RWPE2 (cell line): ENCODE measurements at regions not wholly inside any gene's neighbourhood (a gene's known extent, or its start where the extent isn't known, plus 50 kb on each side); places are given as distances from the start of the nearest gene placed in this dataset.
"Not testable (repeated sequence)": the region's sequence is repeated elsewhere in the genome, so short reads cannot be mapped to it uniquely, and the experiment has no call there.

ENCODE experiments used
- ATAC-seq: fragments of 200-7000 bp; cut with Tn5 transposase; 3 replicates; pipeline ENCODE4 v1.9.1; 2021; ENCODE audit warnings: low read depth
- DNase-seq: peaks from one replicate; pipeline ENCODE4 v3.0.0-alpha.2; 2020; ENCODE audit warnings: low spot score
- H3K27ac ChIP-seq: fragments of 450-650 bp; 2 replicates; pipeline ENCODE4 v1.5.1; 2017; ENCODE audit warnings: mild to moderate bottlenecking; ENCODE audit not compliant: poor library complexity, severe bottlenecking
- H3K27me3 ChIP-seq: fragments of 250-450 bp; sonication (Bioruptor Pico); 2 replicates; pipeline ENCODE4 v1.5.1; 2021; ENCODE audit warnings: mild to moderate bottlenecking, moderate library complexity; ENCODE audit not compliant: insufficient read depth, poor library complexity, severe bottlenecking
- H3K36me3 ChIP-seq: fragments of 250-450 bp; sonication (Bioruptor Pico); 2 replicates; pipeline ENCODE4 v1.5.1; 2020; ENCODE audit warnings: low read depth, mild to moderate bottlenecking, moderate library complexity
- H3K4me1 ChIP-seq: fragments of 250-450 bp; sonication (Bioruptor Pico); 2 replicates; pipeline ENCODE4 v1.5.1; 2021; ENCODE audit warnings: mild to moderate bottlenecking, moderate library complexity; ENCODE audit not compliant: insufficient read depth, poor library complexity, severe bottlenecking
- H3K4me3 ChIP-seq: fragments of 250-450 bp; sonication (Bioruptor Pico); 2 replicates; pipeline ENCODE4 v1.5.1; 2021; ENCODE audit warnings: mild to moderate bottlenecking, moderate library complexity; ENCODE audit not compliant: severe bottlenecking
- H3K9me3 ChIP-seq: fragments of 250-450 bp; sonication (Bioruptor Pico); 2 replicates; pipeline ENCODE4 v1.5.1; 2021; ENCODE audit warnings: mild to moderate bottlenecking, moderate library complexity; ENCODE audit not compliant: severe bottlenecking
- TF ChIP-seq, protein P1 (sequence below): fragments of 450-650 bp; IDR thresholded peaks from one replicate; pipeline ENCODE4 v1.5.1; 2017; ENCODE audit warnings: mild to moderate bottlenecking, moderate library complexity; ENCODE audit not compliant: poor library complexity, severe bottlenecking

DNA sequence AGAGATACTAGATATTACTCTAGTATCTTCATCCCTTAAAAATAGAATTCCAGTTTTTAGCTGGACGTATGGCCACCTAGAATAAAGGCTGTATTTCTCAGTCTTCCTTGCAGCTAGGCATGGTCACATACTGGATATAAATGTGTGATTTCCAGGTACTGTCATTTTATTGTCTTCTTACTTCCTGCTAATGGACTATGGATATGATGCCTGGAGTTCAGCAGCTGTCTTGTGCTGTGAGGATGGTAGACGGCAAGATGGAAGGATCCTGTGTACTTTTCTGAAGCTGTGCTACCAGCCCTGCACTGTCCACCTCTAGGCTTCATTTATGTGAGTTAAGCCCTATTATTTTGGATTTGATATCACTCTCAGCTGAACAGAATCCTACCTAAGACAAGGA is 83.4 kb downstream of the EBLN2 start:
- TF ChIP-seq, protein P1, sequence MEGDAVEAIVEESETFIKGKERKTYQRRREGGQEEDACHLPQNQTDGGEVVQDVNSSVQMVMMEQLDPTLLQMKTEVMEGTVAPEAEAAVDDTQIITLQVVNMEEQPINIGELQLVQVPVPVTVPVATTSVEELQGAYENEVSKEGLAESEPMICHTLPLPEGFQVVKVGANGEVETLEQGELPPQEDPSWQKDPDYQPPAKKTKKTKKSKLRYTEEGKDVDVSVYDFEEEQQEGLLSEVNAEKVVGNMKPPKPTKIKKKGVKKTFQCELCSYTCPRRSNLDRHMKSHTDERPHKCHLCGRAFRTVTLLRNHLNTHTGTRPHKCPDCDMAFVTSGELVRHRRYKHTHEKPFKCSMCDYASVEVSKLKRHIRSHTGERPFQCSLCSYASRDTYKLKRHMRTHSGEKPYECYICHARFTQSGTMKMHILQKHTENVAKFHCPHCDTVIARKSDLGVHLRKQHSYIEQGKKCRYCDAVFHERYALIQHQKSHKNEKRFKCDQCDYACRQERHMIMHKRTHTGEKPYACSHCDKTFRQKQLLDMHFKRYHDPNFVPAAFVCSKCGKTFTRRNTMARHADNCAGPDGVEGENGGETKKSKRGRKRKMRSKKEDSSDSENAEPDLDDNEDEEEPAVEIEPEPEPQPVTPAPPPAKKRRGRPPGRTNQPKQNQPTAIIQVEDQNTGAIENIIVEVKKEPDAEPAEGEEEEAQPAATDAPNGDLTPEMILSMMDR: no peak
- peaks cover 4% of the 10 kb centered on the region for H3K27me3 ChIP-seq
- ATAC-seq: no peak
- no peaks in the 10 kb centered on the region for H3K4me1 ChIP-seq
- H3K36me3 ChIP-seq: no peaks in the 10 kb centered on the region
- DNase-seq: no peak
- no peaks in the 10 kb centered on the region for H3K9me3 ChIP-seq
- H3K27ac ChIP-seq: no peak overlapping the region
- H3K4me3 ChIP-seq: no peak overlapping the region

DNA sequence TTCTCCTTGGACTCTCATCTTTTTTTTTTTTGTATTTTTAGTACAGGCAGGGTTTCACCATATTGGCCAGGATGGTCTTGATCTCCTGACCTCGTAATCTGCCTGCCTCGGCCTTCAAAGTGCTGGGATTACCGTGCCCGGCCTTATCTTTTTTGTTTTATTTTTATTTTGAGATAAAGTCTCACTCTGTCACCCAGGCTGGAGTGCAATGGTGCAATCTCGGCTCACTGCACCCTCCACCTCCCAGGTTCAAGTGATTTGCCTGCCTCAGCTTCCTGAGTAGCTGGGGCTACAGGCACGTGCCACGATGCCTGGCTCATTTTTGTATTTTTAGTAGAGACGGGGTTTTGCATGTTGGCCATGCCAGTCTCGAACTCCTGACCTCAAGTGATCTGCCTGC is 86.0 kb downstream of the EBLN2 start:
- H3K4me1 ChIP-seq, DNase-seq, H3K27me3 ChIP-seq, H3K9me3 ChIP-seq, ATAC-seq, H3K36me3 ChIP-seq, H3K27ac ChIP-seq, H3K4me3 ChIP-seq: not testable (repeated sequence)

DNA sequence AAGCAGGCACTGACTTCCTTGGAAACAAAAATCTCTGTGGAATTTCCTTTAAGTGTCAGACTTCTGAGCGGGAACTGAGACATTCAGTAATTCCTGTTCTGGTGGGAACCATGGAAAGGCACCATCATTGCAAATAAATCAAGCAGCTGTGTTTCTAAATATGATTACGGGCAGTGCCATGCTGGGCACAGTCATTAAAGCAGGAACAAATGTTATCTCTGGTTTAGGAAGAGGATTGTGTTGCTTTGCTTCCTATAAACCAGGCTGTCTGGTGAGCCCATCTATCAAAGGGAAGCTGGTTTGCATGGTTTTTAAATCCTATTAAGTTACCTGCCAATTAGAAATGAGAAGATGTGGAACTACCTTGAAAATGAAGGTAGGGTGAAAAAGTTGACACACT is 86.7 kb downstream of the EBLN2 start:
- Histone ChIP-seq H3K27me3 (peaks cover 4% of the 10 kb centered on the region), H3K9me3 (no peaks in the 10 kb centered on the region), H3K4me3 (no peak overlapping the region), H3K4me1 (no peaks in the 10 kb centered on the region), H3K27ac (no peak overlapping the region), H3K36me3 (no peaks in the 10 kb centered on the region)
- DNase-seq (no peak), ATAC-seq (no peak)
- TF ChIP-seq, protein P1: no peak

DNA sequence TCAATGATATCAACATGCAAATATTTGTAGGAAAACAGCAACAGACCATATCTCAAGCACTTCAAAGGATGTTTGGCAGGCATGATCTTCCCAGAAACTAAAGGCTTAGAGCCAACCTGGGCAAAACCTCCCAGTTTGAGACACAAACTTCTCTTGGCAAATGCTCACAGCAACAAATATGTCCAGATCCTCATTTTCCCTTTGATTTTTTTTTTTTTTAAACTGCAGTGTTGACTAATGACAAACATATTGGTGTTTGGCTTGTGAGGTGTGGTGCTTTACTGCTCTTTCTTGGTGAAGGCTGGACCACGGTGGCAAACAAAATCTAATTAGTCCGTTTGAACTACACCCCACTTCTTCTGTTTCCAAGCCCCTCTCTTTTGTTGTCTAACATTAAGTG is 87.2 kb downstream of the EBLN2 start:
- no peak overlapping the region for H3K4me3 ChIP-seq
- no peaks in the 10 kb centered on the region for H3K4me1 ChIP-seq
- ATAC-seq (no peak), DNase-seq (no peak)
- no peak overlapping the region for H3K27ac ChIP-seq
- no peaks in the 10 kb centered on the region for H3K36me3 ChIP-seq
- peaks cover 4% of the 10 kb centered on the region for H3K27me3 ChIP-seq
- TF ChIP-seq, protein P1: no peak
- H3K9me3 ChIP-seq: no peaks in the 10 kb centered on the region

DNA sequence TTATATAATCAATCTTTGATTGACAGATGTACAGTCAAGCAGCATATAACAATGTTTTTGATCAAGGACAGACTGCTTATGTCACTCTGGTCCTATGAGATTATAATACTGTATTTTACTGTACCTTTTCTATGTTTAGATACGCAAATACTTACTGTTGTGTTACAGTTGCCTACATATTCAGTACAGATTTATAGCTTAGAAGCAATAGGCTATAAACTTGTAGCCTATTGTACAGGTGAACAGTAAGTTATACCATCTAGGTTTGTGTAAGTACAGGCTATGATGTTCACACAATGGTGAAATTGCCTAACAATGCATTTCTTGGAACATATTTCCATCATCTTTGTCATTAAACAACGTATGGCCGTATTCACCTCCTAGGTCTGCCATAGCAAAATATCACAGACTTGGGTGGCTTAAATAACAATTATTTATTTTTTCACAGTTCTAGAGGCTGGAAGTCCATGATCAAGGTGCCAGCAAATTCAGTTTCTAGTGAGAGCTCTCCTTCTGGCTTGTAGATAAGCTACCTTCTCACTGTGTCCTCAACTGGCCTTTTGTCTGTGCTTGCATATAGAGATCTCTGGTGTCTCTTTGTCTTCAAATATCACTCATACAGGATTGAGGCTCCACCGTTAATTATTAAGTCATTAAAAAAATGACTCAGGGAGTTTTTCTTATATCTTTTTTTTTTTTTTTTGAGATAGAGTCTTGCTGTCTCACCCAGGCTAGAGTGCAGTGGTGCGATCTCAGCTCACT is 89.1 kb downstream of the EBLN2 start:
- no peak for ATAC-seq
- no peaks in the 10 kb centered on the region for H3K36me3 ChIP-seq
- H3K4me3 ChIP-seq: no peak overlapping the region
- TF ChIP-seq, protein P1: no peak
- no peak for DNase-seq
- peaks cover 4% of the 10 kb centered on the region for H3K27me3 ChIP-seq
- H3K9me3 ChIP-seq: no peaks in the 10 kb centered on the region
- no peak overlapping the region for H3K27ac ChIP-seq
- no peaks in the 10 kb centered on the region for H3K4me1 ChIP-seq

DNA sequence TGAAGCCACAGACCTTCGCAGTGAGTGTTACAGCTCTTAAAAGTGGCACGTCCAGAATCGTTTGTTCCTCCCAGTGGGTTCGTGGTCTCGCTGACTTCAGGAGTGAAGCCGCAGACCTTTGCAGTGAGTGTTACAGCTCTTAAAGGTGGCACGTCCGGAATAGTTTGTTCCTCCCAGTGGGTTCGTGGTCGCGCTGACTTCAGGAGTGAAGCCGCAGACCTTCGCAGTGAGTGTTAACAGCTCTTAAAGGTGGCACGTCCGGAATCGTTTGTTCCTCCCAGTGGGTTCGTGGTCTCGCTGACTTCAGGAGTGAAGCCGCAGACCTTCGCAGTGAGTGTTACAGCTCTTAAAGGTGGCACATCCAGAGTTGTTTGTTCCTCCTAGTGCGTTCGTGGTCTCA is 91.1 kb downstream of the EBLN2 start:
- H3K4me3 ChIP-seq, H3K27me3 ChIP-seq, H3K36me3 ChIP-seq, DNase-seq, ATAC-seq, H3K27ac ChIP-seq, H3K9me3 ChIP-seq, H3K4me1 ChIP-seq: not testable (repeated sequence)

DNA sequence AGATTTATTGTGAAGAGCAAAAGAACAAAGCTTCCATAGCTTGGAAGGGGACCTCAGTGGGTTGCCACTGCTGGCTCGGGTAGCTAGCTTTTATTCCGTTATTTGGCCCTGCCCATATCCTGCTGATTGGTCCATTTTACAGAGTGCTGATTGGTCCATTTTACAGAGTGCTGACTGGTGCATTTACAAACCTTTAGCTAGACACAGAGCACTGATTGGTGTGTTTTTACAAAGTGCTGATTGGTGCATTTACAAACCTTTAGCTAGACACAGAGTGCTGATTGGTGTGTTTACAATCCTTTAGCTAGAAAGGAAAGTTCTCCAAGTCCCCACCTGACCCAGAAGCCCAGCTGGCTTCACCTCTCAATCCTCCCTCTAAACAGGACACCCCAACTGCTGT is 91.6 kb downstream of the EBLN2 start:
- not testable (repeated sequence) for H3K4me1 ChIP-seq, H3K27ac ChIP-seq, H3K27me3 ChIP-seq, H3K4me3 ChIP-seq, H3K9me3 ChIP-seq, DNase-seq, ATAC-seq, H3K36me3 ChIP-seq

DNA sequence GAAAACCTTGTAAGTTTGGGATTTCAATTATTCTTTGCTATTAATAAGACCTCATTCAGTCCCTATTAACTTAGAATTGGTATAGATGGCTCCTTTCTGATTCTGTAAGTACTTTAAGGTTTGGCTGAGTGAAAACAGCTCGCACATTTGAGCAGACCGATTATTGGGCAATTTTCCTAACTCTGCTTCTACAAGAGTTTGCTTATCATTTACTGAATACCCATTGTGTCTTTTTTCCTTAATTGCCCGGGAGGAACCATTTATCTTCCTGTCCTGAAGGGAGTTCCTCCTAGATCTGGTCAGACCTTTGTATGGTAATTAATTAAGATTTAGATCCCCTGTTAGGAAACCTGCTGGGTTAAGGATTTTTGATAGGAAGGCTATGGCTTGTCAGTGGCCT is 92.8 kb downstream of the EBLN2 start:
- DNase-seq, H3K27ac ChIP-seq, H3K4me1 ChIP-seq, H3K27me3 ChIP-seq, ATAC-seq, H3K4me3 ChIP-seq, H3K36me3 ChIP-seq, H3K9me3 ChIP-seq: not testable (repeated sequence)
